Right atrium auricular region (tissue), 2 donors: ENCODE measurements at regions not wholly inside any gene's neighbourhood (a gene's known extent, or its start where the extent isn't known, plus 50 kb on each side); places are given as distances from the start of the nearest gene placed in this dataset.

ENCODE experiments used
- DNase-seq: peaks from one replicate; pipeline ENCODE4 v3.0.0-alpha.2; 2019; ENCODE audit warnings: low spot score
- H3K27ac ChIP-seq, 2 donors: fragments of 200-600 bp; sonication (generic); 1 replicate in 1 of 2; 2 replicates in 1 of 2; pipeline ENCODE4 v1.5.1; 2016 to 2019
- H3K27me3 ChIP-seq, 2 donors: fragments of 200-600 bp; sonication (generic); one replicate each; pipeline versions ENCODE4 v1.5.1 to v1.6.0; 2017 to 2019
- H3K36me3 ChIP-seq: fragments of 200-600 bp; sonication (generic); one replicate; pipeline ENCODE4 v1.5.1; 2016
- H3K4me1 ChIP-seq, 2 donors: fragments of 200-600 bp; sonication (generic); one replicate each; pipeline versions ENCODE4 v1.5.1 to v1.6.0; 2017 to 2019
- H3K4me3 ChIP-seq, 2 donors: fragments of 200-600 bp; sonication (generic); 1 replicate in 1 of 2; 2 replicates in 1 of 2; pipeline ENCODE4 v1.5.1; 2017 to 2019; ENCODE audit warnings: mild to moderate bottlenecking in 1 of 2, moderate library complexity in 1 of 2
- H3K9me3 ChIP-seq, 2 donors: fragments of 200-600 bp; sonication (generic); one replicate each; pipeline ENCODE4 v1.5.1; 2019
- TF ChIP-seq, protein P1 (sequence below), 2 donors: fragments of 200-600 bp; sonication (generic); IDR thresholded peaks; one replicate each; pipeline ENCODE4 v1.5.1; 2019; ENCODE audit warnings: antibody characterized with exemption in 2 of 2

DNA sequence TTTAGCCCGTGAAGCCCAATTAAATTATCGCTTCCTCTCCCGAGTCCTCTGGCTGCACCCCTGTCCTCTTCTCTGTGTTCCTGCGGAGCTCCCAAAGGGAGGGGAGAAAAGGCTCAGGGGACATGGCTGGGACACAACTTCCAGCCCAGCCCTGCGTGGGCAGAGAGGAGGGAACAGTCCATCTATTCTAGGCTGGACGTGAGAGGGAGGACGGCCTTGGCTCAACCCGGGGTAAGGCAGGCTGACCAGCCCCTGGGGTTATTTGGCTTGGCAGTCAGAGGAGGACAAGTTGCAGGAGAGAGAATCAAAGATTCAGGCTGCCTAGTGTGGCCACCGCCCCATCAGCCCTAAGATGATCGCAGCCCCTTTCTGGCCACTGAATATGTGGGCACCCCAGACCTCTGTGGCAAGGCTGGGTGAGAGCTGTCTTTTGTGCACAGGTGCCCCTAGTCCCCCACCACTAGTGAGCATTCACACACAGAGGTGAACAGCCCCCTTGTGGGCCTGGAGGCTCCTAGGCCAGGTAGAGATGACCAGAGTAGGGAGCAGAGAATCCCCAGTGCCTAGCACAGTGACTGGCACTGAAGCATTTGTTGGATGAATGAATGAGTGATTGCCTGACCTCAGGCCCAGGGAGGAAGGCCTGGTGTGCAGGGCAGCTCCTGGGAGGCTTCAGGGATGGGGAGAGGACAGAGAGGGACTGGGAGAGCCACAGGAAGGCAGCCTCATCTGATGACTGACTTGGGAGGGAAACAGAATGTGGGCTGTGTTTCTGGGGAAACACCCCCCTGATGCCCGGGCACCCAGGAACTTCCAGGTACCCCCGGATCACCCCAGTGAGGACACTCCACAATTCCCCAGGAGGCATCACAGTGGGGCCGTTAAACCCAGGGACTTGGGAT is 133.9 kb downstream of the C9orf50 start:
- peaks cover 0 to 91% of the 10 kb centered on the region in 2 donors for H3K4me1 ChIP-seq
- peak; percentile 94 for DNase-seq
- no peaks in the 10 kb centered on the region for H3K27me3 ChIP-seq
- no peaks in the 10 kb centered on the region for H3K36me3 ChIP-seq
- TF ChIP-seq, protein P1, sequence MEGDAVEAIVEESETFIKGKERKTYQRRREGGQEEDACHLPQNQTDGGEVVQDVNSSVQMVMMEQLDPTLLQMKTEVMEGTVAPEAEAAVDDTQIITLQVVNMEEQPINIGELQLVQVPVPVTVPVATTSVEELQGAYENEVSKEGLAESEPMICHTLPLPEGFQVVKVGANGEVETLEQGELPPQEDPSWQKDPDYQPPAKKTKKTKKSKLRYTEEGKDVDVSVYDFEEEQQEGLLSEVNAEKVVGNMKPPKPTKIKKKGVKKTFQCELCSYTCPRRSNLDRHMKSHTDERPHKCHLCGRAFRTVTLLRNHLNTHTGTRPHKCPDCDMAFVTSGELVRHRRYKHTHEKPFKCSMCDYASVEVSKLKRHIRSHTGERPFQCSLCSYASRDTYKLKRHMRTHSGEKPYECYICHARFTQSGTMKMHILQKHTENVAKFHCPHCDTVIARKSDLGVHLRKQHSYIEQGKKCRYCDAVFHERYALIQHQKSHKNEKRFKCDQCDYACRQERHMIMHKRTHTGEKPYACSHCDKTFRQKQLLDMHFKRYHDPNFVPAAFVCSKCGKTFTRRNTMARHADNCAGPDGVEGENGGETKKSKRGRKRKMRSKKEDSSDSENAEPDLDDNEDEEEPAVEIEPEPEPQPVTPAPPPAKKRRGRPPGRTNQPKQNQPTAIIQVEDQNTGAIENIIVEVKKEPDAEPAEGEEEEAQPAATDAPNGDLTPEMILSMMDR (IDR thresholded peaks at IDR 0.05): no peak
- H3K4me3 ChIP-seq: no peak overlapping the region
- peak overlapping the region; percentile 99 for H3K27ac ChIP-seq
- H3K9me3 ChIP-seq: no peaks in the 10 kb centered on the region

DNA sequence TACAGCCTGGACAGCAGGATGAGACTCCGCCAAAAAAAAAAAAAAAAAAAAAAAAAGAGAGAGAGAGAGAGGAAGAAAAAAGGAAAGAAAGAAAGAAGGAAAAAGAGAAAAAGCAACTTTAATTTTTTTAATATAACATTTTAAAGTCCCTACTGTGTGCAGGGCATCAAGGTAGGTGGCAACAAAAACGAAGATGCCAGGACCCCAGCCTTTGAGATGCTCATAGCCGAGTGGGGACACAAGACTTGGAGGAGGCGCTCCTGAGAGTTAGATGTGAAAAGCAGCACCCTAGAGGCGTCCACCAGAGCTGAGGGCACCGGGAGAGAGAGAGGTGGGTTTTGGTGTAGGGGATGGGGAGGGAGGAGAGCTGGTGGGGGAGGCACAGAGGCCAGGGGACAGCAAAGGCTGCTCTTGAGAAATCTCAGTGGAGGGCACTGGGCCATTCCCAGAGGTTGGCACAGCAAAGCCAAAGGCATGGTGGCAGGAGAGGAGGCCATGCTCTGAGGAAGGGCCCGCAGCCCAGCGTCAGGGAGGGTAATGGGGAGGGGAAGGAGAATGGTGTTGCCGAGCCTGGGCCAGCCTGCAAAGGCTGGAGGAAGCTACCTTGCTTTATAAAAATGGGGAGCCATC is 135.6 kb downstream of the C9orf50 start:
- Histone ChIP-seq H3K4me1 (peaks cover 0 to 92% of the 10 kb centered on the region in 2 donors), H3K27ac (peak overlapping the region; percentile 99), H3K4me3 (no peak overlapping the region), H3K27me3 (no peaks in the 10 kb centered on the region), H3K36me3 (no peaks in the 10 kb centered on the region), H3K9me3 (no peaks in the 10 kb centered on the region)
- TF ChIP-seq, protein P1 (IDR thresholded peaks at IDR 0.05): no peak
- no peak for DNase-seq

DNA sequence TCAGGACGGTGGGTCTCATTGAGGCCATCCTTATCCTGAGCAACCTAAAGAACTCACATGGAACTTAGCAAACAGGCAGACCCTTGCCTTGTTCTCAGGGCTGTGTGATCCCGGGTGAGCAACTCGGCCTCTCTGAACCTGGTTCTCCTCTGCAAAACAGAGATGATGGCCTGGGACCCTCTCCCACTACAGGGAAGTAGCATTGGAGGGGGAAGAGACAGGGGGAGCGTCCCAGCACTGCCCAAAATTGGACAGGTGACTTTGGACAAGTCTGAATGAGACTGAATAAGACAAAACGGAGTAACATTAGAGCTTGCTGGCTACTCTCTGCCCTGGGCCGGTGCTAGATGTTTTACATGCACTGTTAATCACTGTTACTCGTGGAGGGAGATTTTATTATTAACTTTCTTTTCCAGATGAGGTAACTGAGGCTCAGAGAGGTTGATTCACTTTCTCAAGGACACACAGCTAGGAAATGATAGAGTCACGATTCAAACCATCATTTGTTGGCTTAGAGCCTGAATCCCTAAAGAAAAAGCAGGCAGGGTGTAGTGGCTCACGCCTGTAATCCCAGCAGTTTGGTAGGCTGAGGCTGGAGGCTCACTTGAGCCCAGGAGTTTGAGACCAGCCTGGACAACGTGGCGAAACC is 136.4 kb downstream of the C9orf50 start:
- Histone ChIP-seq H3K27ac (peak overlapping the region; percentile 99), H3K4me3 (peak overlapping the region in 1 of 2 donors; percentile 59), H3K4me1 (peaks cover 0 to 90% of the 10 kb centered on the region in 2 donors), H3K36me3 (no peaks in the 10 kb centered on the region), H3K27me3 (no peaks in the 10 kb centered on the region), H3K9me3 (no peaks in the 10 kb centered on the region)
- DNase-seq: no peak
- TF ChIP-seq, protein P1 (IDR thresholded peaks at IDR 0.05): no peak

DNA sequence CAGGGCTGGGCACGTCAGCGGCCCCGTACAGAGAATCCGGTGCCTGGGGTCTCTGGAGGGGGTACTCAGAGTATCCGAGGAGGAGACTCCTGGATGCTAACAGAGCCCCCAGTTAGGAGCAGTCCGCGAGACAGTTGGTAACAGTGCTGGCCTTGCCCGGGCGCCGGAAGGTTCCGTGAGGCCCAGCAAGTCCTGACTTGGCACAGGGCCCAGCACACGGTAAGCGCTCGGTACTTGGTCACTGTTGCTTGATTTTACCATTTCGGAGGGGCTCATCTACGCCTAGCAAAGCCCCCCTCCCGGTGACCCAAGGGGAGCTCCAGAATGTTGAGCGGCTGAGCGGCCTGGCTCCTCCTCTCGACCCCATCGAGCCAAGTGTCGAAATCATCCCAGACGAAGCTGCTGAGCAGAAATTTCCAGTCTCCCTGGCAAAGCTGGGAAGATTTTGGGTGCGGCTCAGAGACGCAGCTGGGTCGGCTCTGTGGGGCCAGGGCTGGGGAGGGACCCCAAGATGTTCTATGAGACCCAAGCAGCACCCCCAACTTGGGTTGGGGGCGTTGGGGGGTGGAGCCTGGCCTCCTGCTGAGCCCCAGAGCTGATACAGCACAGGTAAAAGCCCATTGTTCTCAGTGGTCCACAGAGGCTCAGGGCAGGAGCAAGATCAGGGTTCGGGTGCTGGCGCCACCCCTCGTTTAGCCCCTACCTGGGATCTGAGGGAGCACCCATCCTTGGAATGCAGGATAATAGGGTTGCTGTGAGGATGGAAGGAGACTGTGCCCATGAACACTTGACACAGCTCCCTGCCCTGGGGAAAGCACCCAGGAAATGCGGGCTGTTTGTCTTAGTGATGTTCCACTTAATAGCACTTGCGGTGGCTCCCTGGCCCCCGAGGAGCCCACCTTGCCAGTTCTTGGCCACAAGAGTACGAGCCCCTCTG is 137.2 kb downstream of the C9orf50 start:
- Histone ChIP-seq H3K36me3 (no peaks in the 10 kb centered on the region), H3K4me3 (peak overlapping the region; percentile 41 to 59), H3K9me3 (no peaks in the 10 kb centered on the region), H3K27ac (peak overlapping the region; percentile 99), H3K4me1 (peaks cover 0 to 82% of the 10 kb centered on the region in 2 donors), H3K27me3 (no peaks in the 10 kb centered on the region)
- DNase-seq: peak; percentile 96
- TF ChIP-seq, protein P1 (IDR thresholded peaks at IDR 0.05): no peak
